ENCODE measurements at regions not wholly inside any gene's neighbourhood (a gene's known extent, or its start where the extent isn't known, plus 50 kb on each side); places are given as distances from the start of the nearest gene placed in this dataset.

DNA sequence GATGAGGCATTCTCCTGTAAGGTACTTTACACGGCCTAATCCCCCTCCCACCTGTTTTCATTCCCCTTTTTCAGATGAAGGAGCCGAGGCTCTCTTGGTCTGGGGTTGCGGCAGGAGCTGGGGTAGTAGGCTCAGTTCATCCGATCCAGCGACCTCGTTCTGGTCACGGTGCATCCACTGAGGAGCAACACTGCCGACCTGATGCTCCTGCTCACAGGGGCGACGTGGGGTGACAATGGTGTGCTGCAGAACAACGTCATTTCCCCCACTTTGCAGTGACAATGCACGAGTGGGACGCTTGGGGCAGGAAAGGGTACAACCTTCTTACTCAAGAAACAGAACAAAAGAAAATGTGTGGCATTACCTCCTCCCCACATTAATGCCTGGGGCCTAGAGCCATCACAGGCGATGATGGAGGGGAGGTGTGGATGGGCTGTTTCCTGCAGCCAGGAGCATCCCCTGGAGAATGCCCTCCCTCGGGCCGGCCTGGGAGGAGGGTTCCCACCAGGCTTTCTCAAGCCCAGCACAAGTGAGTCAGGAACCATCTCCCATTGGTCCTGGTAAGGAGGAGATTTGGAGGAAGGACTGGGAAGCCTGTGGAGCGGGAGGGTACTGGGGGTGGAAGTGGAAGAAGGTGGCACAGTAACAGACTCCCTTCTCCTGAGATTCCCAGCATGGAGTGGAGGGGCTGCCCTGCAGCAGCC, 125.6 kb downstream of the SPATA19 start:
- no peak for DNase-seq

- no peak for DNase-seq
These were observed 126.5 kb downstream of the SPATA19 start for GRCh38 chr11:133718831-133719230.

GRCh38 chr11:133718238-133718637, 127.1 kb downstream of the SPATA19 start:
- no peak for DNase-seq

- no peak for DNase-seq
These were observed 128.7 kb downstream of the SPATA19 start for GRCh38 chr11:133716602-133717001.

DNA sequence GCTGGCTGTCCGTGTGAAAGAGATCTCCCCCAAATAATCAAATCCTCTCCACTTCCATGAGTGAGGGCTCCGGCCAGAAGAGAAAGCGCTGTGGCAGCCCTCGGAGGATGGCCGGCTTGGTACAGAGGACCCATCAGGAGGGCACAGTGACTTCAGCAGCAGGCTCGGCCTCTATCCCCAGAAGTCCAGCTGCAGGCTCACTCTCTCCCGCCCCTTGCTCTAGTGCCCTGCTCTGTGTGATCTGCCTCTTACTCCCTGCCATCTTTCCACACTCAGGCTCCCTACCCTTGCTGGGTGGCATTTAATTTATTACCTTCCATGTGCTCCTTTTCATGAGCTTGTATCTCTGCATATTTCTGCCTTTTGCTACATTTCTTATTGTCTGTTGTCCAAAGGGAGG, 129.7 kb downstream of the SPATA19 start:
- DNase-seq, result no peak

DNA sequence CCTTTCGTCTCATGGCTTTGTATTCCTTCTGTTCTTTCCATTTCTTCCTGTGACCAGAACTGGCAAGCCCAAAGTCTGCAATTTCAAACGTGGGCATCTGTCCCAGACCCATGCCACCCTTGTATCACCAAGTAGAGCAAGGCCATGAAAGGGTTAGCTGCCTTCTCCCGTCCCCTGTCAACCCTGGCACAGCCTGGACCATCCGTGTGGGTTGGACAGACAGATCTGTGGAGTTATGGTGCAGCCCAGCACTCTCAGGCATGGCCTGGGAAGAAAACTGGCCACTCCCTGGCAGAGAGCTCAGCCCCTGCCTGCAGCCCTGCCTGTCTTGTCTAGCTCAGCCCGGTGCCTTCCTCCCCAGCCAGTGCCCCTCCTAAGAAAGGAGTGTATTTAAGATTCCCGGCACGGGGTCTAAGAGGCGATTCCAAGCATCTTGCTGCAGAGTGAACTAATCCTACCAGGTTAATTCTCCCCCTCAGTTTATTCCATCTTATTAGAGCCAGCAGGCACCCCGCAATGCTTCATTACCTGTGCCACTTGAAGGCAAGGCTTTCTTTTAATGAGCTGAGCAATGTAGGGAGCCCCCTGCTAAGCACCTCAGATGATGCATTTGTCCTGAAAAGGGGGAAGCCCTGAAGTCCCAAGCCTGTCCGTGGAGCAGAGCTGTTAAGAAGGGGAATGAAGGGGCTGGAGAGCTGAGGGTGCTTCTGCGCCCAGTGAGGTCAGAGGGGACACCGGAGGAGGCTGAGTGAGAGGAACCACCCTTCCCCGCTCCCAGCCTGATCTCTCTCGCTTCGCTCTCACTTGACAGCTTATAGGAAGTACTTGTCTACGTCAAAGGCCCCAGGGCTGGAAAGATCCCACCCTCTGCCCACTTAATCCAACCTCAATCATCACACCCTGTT, 130.6 kb downstream of the SPATA19 start:
- no peak for DNase-seq

- DNase-seq, result no peak
These were observed 131.5 kb downstream of the SPATA19 start for GRCh38 chr11:133713844-133714243.

- no peak for DNase-seq
These were observed 131.9 kb downstream of the SPATA19 start for GRCh38 chr11:133713406-133713805.

- no peak for DNase-seq
These were observed 133.2 kb downstream of the SPATA19 start for GRCh38 chr11:133712051-133712560.

GRCh38 chr11:133711545-133711944, 133.8 kb downstream of the SPATA19 start:
- no peak for DNase-seq

DNA sequence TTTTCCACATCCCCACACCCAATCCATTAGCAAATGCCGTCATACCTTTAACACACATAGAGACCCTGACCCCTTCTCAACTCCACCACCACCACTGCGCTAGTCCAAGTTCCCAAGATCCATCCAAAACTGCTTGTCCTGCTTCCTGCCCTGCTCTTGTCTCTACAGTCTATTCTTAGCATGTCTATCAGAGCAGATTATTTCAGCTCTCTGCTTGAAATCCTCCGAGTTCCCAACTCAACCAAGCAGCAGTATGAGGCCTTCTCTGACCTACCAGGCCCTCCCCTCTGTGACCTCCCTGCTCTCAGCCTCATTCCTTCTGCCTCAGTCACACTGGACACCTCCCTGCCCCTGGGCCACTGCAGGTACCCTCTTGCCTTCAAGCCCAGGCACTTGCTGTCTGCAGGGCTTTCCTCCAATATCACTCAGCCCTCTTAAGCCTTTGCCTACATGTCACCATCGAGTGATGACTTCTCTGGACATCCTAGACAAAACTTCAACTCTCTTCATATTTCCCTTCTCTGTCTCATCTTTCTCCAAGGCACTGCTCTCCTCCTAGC, 134.6 kb downstream of the SPATA19 start:
- DNase-seq, result no peak

- no peak for DNase-seq
These were observed 135.1 kb downstream of the SPATA19 start for GRCh38 chr11:133710241-133710640.

DNA sequence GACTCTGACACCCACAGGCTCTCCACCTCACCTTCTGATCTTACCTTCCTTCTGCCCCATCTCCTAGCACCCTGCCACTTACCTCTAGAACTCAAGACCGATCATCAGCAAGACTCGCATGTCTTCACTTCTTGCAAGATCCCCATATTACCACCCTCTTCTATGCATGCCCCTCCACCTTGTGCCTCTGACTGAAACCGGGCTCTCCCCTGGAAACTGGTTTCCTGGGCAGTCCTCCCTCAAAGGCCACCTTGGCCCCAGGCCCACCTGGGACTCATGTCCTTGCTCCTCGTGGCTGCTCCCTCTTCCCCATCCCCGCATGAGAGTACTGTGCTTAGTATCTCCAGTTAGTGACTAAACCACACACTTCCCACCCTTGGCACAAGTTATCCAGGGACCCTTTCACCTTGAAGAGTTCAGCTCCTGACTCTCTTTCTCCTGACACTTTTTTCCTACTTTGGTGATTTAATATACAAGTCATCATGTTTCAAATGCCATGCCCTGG, 136.7 kb downstream of the SPATA19 start:
- no peak for DNase-seq

- no peak for DNase-seq
These were observed 138.2 kb downstream of the SPATA19 start for GRCh38 chr11:133706925-133707794.

DNA sequence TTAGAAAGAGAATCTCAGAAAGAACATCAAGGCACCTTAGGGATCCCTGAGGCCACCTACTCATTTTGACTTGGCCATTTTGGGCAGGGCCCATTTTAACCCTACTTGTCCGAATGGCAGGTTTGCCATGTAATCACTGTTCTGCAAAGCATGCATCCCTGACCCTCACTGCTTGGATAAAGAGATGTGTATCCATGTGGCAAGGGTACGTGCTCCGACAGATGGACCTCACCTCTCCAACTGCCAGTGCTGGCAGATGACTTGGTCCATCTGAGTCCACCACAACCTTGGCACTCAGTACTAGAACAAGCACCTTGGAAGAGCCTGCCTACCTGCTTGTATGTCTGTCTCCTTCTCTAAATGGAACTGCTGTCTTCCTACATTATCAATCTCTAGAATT, 139.4 kb downstream of the SPATA19 start:
- no peak for DNase-seq

DNA sequence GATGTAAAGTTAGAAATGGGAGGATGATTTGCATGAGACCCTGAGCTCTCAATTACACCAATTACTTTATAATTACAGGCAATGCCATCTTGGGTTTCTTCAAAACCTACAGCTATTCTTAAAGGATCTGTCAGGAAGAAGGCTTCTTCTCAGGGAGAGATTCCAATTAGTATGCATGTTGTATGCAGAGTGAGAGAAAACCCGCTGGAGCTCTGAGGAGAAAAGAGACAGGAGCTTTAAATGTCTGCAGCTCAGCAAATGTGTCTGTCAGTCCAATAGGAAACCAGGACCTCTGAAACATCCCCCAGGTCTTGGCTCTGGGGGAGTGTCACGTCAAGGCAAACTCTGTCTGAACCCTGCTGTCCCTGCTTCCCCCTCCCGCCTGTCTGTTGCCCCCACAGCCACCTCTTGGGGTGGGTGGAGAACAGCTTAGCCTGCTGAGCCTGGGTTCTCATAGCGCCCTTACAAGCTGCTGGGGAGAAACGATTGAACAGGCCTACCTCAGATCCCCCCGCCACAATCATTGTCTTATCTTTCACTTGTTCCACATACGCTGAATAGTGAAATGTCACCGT, 140.2 kb downstream of the SPATA19 start:
- no peak for DNase-seq

- no peak for DNase-seq
These were observed 146.2 kb downstream of the SPATA19 start for GRCh38 chr11:133699071-133699470.

DNA sequence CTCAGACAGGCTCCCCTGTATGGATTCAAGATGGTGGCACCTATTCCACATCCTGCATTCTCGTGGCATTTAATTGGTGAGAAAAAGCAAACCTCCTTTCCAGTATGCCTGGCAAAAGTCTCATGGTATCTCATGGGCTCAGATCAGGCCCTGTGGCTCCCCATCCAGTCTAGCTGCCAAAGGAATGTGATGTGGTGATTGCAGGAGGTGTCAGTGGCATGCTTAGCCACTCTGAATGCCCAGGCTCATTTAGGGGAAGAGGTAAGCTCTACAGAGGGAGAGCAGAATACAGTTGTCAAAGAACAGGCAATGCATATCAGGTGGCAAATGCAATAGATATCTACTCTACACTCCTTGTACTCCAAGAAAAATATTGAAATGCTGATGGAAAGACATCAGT, 146.7 kb downstream of the SPATA19 start:
- no peak for DNase-seq

- no peak for DNase-seq
These were observed 147.6 kb downstream of the SPATA19 start for GRCh38 chr11:133697603-133698180.

DNA sequence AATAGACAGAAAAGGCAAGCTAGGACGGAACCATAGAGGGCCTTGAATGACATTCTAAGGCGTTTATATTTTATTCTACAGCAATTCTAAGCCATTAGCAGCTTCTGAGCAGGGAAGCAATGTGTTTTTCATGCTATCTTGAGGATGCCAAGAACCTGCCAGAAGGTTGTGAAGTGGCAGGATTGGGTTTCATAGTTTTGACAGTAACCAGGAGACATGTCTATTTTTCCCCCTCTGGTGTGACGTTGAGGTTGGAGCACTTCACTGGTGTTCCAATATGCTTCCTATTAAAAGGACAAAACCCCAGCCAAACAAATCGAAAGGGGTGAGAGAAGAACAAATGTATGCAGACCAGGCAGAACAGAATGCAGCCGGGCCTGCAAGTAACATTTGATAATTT, 148.2 kb downstream of the SPATA19 start:
- DNase-seq, result no peak

GRCh38 chr11:133695387-133695786, 149.9 kb downstream of the SPATA19 start:
- no peak for DNase-seq

- no peak for DNase-seq
These were observed 150.6 kb downstream of the SPATA19 start for GRCh38 chr11:133694701-133695100.
